H9 (cell line): ENCODE measurements at regions not wholly inside any gene's neighbourhood (a gene's known extent, or its start where the extent isn't known, plus 50 kb on each side); places are given as distances from the start of the nearest gene placed in this dataset.
"Not testable (repeated sequence)": the region's sequence is repeated elsewhere in the genome, so short reads cannot be mapped to it uniquely, and the experiment has no call there.

ENCODE experiments used
- DNase-seq: peaks from one replicate; pipeline ENCODE4 v3.0.0-alpha.2; 2017
- H2AFZ ChIP-seq: one replicate; pipeline ENCODE4 v1.6.1; 2013; ENCODE audit warnings: mild to moderate bottlenecking, low read length, control low read depth, moderate library complexity
- H2AK5ac ChIP-seq: 2 replicates; pipeline ENCODE4 v1.6.1; 2013; ENCODE audit warnings: low read length, control low read depth, mixed read lengths; ENCODE audit not compliant: insufficient read length
- H2BK120ac ChIP-seq: one replicate; pipeline ENCODE4 v1.6.1; 2013; ENCODE audit warnings: low read depth, mild to moderate bottlenecking, low read length, control low read depth, inconsistent platforms; ENCODE audit not compliant: poor library complexity, severe bottlenecking
- H2BK12ac ChIP-seq: 2 replicates; pipeline ENCODE4 v1.6.1; 2013; ENCODE audit warnings: low read length, control low read depth, mixed read lengths, low read depth; ENCODE audit not compliant: insufficient read length
- H2BK15ac ChIP-seq: 2 replicates; pipeline ENCODE4 v1.6.1; 2013; ENCODE audit warnings: low read depth, low read length, control low read depth
- H2BK20ac ChIP-seq: one replicate; pipeline ENCODE4 v1.6.1; 2013; ENCODE audit warnings: low read depth, mild to moderate bottlenecking, low read length, control low read depth, inconsistent platforms; ENCODE audit not compliant: poor library complexity, severe bottlenecking
- H2BK5ac ChIP-seq: 2 replicates; pipeline ENCODE4 v1.6.1; 2013; ENCODE audit warnings: low read length, control low read depth, mixed read lengths; ENCODE audit not compliant: insufficient read length
- H3K14ac ChIP-seq: 2 replicates; pipeline ENCODE4 v1.6.1; 2013; ENCODE audit warnings: low read length, control low read depth; ENCODE audit not compliant: insufficient read depth
- H3K18ac ChIP-seq: 2 replicates; pipeline ENCODE4 v1.6.1; 2013; ENCODE audit warnings: low read depth, mild to moderate bottlenecking, mixed read lengths, low read length, control low read depth; ENCODE audit not compliant: insufficient read length
- H3K23ac ChIP-seq: 2 replicates; pipeline ENCODE4 v1.6.1; 2013; ENCODE audit warnings: low read length, control low read depth, mixed read lengths, low read depth; ENCODE audit not compliant: insufficient read length
- H3K23me2 ChIP-seq: 2 replicates; pipeline ENCODE4 v1.6.1; 2013; ENCODE audit warnings: low read depth, mild to moderate bottlenecking, mixed read lengths, low read length, control low read depth; ENCODE audit not compliant: insufficient read length, poor library complexity, severe bottlenecking
- H3K27ac ChIP-seq: 2 replicates; pipeline ENCODE4 v1.5.1; 2013; ENCODE audit warnings: low read length, control low read depth, mixed read lengths, low read depth; ENCODE audit not compliant: insufficient read length
- H3K27me3 ChIP-seq: 2 replicates; pipeline ENCODE4 v1.6.1; 2013; ENCODE audit warnings: low read length, control low read depth, inconsistent platforms; ENCODE audit not compliant: insufficient read depth
- H3K4ac ChIP-seq: 2 replicates; pipeline ENCODE4 v1.6.1; 2013; ENCODE audit warnings: low read depth, mild to moderate bottlenecking, control low read depth, inconsistent platforms, low read length, moderate library complexity
- H3K4me1 ChIP-seq: 2 replicates; pipeline ENCODE4 v1.6.1; 2013; ENCODE audit warnings: low read length, control low read depth, inconsistent platforms; ENCODE audit not compliant: insufficient read depth
- H3K4me2 ChIP-seq: 2 replicates; pipeline ENCODE4 v1.6.1; 2013; ENCODE audit warnings: low read length, control low read depth, mixed read lengths; ENCODE audit not compliant: insufficient read length, insufficient read depth
- H3K56ac ChIP-seq: 2 replicates; pipeline ENCODE4 v1.6.1; 2013; ENCODE audit warnings: low read depth, mild to moderate bottlenecking, mixed read lengths, low read length, control low read depth; ENCODE audit not compliant: insufficient read length
- H3K79me1 ChIP-seq: 2 replicates; pipeline ENCODE4 v1.6.1; 2013; ENCODE audit warnings: low read depth, mild to moderate bottlenecking, moderate library complexity, low read length, control low read depth, inconsistent platforms; ENCODE audit not compliant: insufficient read depth, poor library complexity, severe bottlenecking
- H3K79me2 ChIP-seq: 2 replicates; pipeline ENCODE4 v1.6.1; 2013; ENCODE audit warnings: low read length, control low read depth, inconsistent platforms; ENCODE audit not compliant: insufficient read depth
- H3K9ac ChIP-seq: 2 replicates; pipeline ENCODE4 v1.6.1; 2013; ENCODE audit warnings: low read length, control low read depth, mixed read lengths; ENCODE audit not compliant: insufficient read length; ENCODE audit errors: extremely low read depth
- H3K9me3 ChIP-seq: one replicate; pipeline ENCODE4 v1.6.1; 2013; ENCODE audit warnings: low read depth, low read length, inconsistent platforms; ENCODE audit not compliant: control insufficient read depth
- H3T11ph ChIP-seq: one replicate; pipeline ENCODE4 v1.6.1; 2013; ENCODE audit warnings: mild to moderate bottlenecking, low read length, control low read depth, inconsistent platforms
- H4K20me1 ChIP-seq: one replicate; pipeline ENCODE4 v1.6.1; 2013; ENCODE audit not compliant: control insufficient read depth, insufficient read length, insufficient read depth
- H4K5ac ChIP-seq: 2 replicates; pipeline ENCODE4 v1.6.1; 2013; ENCODE audit warnings: low read depth, mild to moderate bottlenecking, mixed read lengths, low read length, control low read depth; ENCODE audit not compliant: insufficient read length
- H4K8ac ChIP-seq: replicated peaks from 2 replicates; pipeline ENCODE4 v1.6.1; 2013; ENCODE audit warnings: low read length, control low read depth, mixed read lengths, low read depth; ENCODE audit not compliant: insufficient read length
- H4K91ac ChIP-seq: 2 replicates; pipeline ENCODE4 v1.6.1; 2013; ENCODE audit warnings: low read depth, mild to moderate bottlenecking, moderate library complexity, mixed read lengths, low read length, control low read depth; ENCODE audit not compliant: insufficient read length
- H3K27ac Mint-ChIP-seq, 3 experiments: 2 replicates in 2 of 3; 3 replicates in 1 of 3; pipeline ENCODE4 v1.8.0; 2020 to 2021; ENCODE audit warnings: mixed read lengths in 3 of 3, mild to moderate bottlenecking in 1 of 3, moderate library complexity in 1 of 3
- H3K27me3 Mint-ChIP-seq: 2 replicates; pipeline ENCODE4 v1.8.0; 2021; ENCODE audit warnings: low read depth, mild to moderate bottlenecking, moderate library complexity, mixed read lengths
- H3K36me3 Mint-ChIP-seq, 3 experiments: 2 replicates in 2 of 3; 3 replicates in 1 of 3; pipeline ENCODE4 v1.8.0; 2020 to 2021; ENCODE audit warnings: low read depth in 3 of 3, mixed read lengths in 3 of 3; ENCODE audit not compliant: insufficient read depth in 1 of 3
- H3K4me1 Mint-ChIP-seq, 2 experiments: 2 replicates each; pipeline ENCODE4 v1.8.0; 2020; ENCODE audit warnings: mixed read lengths in 2 of 2
- H3K4me3 Mint-ChIP-seq, 2 experiments: 2 replicates in 1 of 2; 3 replicates in 1 of 2; pipeline ENCODE4 v1.8.0; 2020 to 2021; ENCODE audit warnings: mild to moderate bottlenecking in 2 of 2, mixed read lengths in 2 of 2, moderate library complexity in 1 of 2
- H3K9me3 Mint-ChIP-seq, 2 experiments: 2 replicates in 1 of 2; 3 replicates in 1 of 2; pipeline ENCODE4 v1.8.0; 2020; ENCODE audit warnings: mild to moderate bottlenecking in 2 of 2, mixed read lengths in 2 of 2, moderate library complexity in 1 of 2
- CTCF ChIP-seq: fragments of 200-600 bp; sonication (generic); conservative IDR thresholded peaks from 3 replicates; pipeline ENCODE4 v1.8.0; 2021; ENCODE audit warnings: antibody characterized with exemption, mild to moderate bottlenecking
- WGBS: extraction: QIAGEN DNeasy Blood & Tissue Kit; methylation state at CpG from one replicate; pipeline ENCODE4 v1.1.7; 2013; ENCODE audit warnings: missing lambda C conversion rate, low lambda C conversion rate, mixed read lengths; ENCODE audit not compliant: insufficient read length; ENCODE audit errors: extremely low coverage; 5-methylcytosine and 5-hydroxymethylcytosine counted together

GRCh38 chr2:37579192-37579713 lies 92.2 kb downstream of the CDC42EP3 start:
- Mint-ChIP-seq H3K36me3 (peaks cover 0 to 7% (median 4%) of the 10 kb centered on the region in 3 experiments; a peak in 5 of 7 replicates), H3K9me3 (peaks cover 8 to 12% of the 10 kb centered on the region in 2 experiments), H3K4me1 (peaks cover 4% of the 10 kb centered on the region in 2 experiments), H3K4me3 (no peak overlapping the region), H3K27ac (no peak overlapping the region; a peak in 1 of 7 replicates), H3K27me3 (no peaks in the 10 kb centered on the region; the same call in 1 of the 2 replicates)
- no peak overlapping the region for H2BK120ac ChIP-seq
- no peak overlapping the region for H2AFZ ChIP-seq
- TF ChIP-seq CTCF, result no peak
- H4K91ac ChIP-seq, result no peak overlapping the region
- no peak overlapping the region for H4K5ac ChIP-seq
- H3K4ac ChIP-seq, result no peak overlapping the region
- no peak overlapping the region for H3K23ac ChIP-seq
- no peaks in the 10 kb centered on the region for H3K79me1 ChIP-seq
- H4K20me1 ChIP-seq, result no peaks in the 10 kb centered on the region
- H3K23me2 ChIP-seq, result no peaks in the 10 kb centered on the region
- H3K18ac ChIP-seq, result no peak overlapping the region
- H3T11ph ChIP-seq, result no peak overlapping the region
- H3K14ac ChIP-seq, result no peak overlapping the region
- H3K9ac ChIP-seq, result no peak overlapping the region
- H3K56ac ChIP-seq, result no peak overlapping the region
- WGBS, result no CpG with 5 or more reads among the region's 3 CpGs
- no peak overlapping the region for H3K27ac ChIP-seq
- no peaks in the 10 kb centered on the region for H3K4me1 ChIP-seq
- H2AK5ac ChIP-seq, result no peak overlapping the region
- no peak overlapping the region for H2BK15ac ChIP-seq
- no peak overlapping the region for H2BK5ac ChIP-seq
- H3K9me3 ChIP-seq, result no peaks in the 10 kb centered on the region
- no peak overlapping the region for H4K8ac ChIP-seq
- no peaks in the 10 kb centered on the region for H3K27me3 ChIP-seq
- no peaks in the 10 kb centered on the region for H3K79me2 ChIP-seq
- no peak overlapping the region for H2BK12ac ChIP-seq
- H3K4me2 ChIP-seq, result no peak overlapping the region
- no peak overlapping the region for H2BK20ac ChIP-seq
- no peak for DNase-seq

GRCh38 chr2:37579949-37580348 lies 91.5 kb downstream of the CDC42EP3 start:
- H3K4me2 ChIP-seq, H2BK15ac ChIP-seq, H3K4me3 Mint-ChIP-seq, H4K5ac ChIP-seq, H3K56ac ChIP-seq, H3K27ac Mint-ChIP-seq, H2BK120ac ChIP-seq, H3K36me3 Mint-ChIP-seq, H3K4ac ChIP-seq, H3K4me1 ChIP-seq, H3K14ac ChIP-seq, H3K79me1 ChIP-seq, H3K4me1 Mint-ChIP-seq, H2BK12ac ChIP-seq, H3K23ac ChIP-seq, H3K27me3 ChIP-seq, H2AK5ac ChIP-seq, H4K8ac ChIP-seq, H3K18ac ChIP-seq, H2AFZ ChIP-seq, H3K9ac ChIP-seq, H3K27me3 Mint-ChIP-seq, H2BK20ac ChIP-seq, H3T11ph ChIP-seq, H3K23me2 ChIP-seq, H4K91ac ChIP-seq, H3K27ac ChIP-seq, H4K20me1 ChIP-seq, DNase-seq, H3K9me3 ChIP-seq, H3K79me2 ChIP-seq, H2BK5ac ChIP-seq: not testable (repeated sequence)
- H3K9me3 Mint-ChIP-seq, result peaks cover 8 to 12% of the 10 kb centered on the region in 2 experiments
- WGBS, result no CpG with 5 or more reads among the region's 3 CpGs
